Vagina (tissue), 2 donors: ENCODE measurements at regions not wholly inside any gene's neighbourhood (a gene's known extent, or its start where the extent isn't known, plus 50 kb on each side); places are given as distances from the start of the nearest gene placed in this dataset.

ENCODE experiments used
- POLR2A ChIP-seq, 2 donors: fragments of 450-650 bp; IDR thresholded peaks; one replicate each; pipeline ENCODE4 v1.6.1; 2017; ENCODE audit warnings: antibody characterized with exemption in 2 of 2, mild to moderate bottlenecking in 2 of 2, moderate library complexity in 2 of 2
- POLR2AphosphoS5 ChIP-seq, 2 donors: sonication (generic); formaldehyde crosslinking; IDR thresholded peaks; one replicate each; pipeline ENCODE4 v1.9.0; 2017; ENCODE audit warnings: antibody characterized with exemption in 2 of 2, mild to moderate bottlenecking in 2 of 2, low read depth in 1 of 2; ENCODE audit not compliant: insufficient read depth in 1 of 2
- TF ChIP-seq, protein P1 (sequence below), 3 experiments: fragments of 450-650 bp in 2 of 3; fragments of 200-600 bp in 1 of 3; sonication (generic) in 1 of 3; IDR thresholded peaks; one replicate each; pipeline ENCODE4 v1.5.1; 2017 to 2019; ENCODE audit warnings: antibody characterized with exemption in 3 of 3, mild to moderate bottlenecking in 2 of 3, moderate library complexity in 2 of 3

DNA sequence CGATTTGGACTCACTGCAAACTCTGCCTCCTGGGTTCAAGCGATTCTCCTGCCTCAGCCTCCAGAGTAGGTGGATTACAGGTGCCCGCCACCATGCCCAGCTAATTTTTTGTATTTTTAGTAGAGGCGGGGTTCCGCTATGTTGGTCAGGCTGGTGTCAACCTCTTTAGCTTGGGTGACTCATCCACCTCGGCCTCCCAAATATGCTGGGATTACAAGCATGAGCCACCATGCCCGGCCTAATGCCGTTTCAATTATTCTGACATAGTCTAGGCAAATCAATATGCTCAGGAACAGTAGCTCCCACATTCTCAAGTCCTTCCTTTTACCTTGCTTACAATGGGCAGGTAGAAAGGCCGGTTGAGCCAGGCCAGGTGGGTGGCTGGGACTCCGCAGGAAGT, 82.0 kb upstream of the EEA1 start:
- TF ChIP-seq, protein P1, sequence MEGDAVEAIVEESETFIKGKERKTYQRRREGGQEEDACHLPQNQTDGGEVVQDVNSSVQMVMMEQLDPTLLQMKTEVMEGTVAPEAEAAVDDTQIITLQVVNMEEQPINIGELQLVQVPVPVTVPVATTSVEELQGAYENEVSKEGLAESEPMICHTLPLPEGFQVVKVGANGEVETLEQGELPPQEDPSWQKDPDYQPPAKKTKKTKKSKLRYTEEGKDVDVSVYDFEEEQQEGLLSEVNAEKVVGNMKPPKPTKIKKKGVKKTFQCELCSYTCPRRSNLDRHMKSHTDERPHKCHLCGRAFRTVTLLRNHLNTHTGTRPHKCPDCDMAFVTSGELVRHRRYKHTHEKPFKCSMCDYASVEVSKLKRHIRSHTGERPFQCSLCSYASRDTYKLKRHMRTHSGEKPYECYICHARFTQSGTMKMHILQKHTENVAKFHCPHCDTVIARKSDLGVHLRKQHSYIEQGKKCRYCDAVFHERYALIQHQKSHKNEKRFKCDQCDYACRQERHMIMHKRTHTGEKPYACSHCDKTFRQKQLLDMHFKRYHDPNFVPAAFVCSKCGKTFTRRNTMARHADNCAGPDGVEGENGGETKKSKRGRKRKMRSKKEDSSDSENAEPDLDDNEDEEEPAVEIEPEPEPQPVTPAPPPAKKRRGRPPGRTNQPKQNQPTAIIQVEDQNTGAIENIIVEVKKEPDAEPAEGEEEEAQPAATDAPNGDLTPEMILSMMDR (IDR thresholded peaks at IDR 0.05): no peak
- TF ChIP-seq POLR2AphosphoS5 (IDR thresholded peaks at IDR 0.05; ENCODE audit: insufficient read depth in 1 of 2, low read depth in 1 of 2) (no peak), POLR2A (IDR thresholded peaks at IDR 0.05) (no peak)
